GM18951 (cell line): ENCODE measurements at regions not wholly inside any gene's neighbourhood (a gene's known extent, or its start where the extent isn't known, plus 50 kb on each side); places are given as distances from the start of the nearest gene placed in this dataset.

Experiments used
- POLR2A ChIP-seq: IDR thresholded peaks from 4 replicates; pipeline ENCODE4 v1.6.1; 2011; ENCODE audit warnings: mild to moderate bottlenecking; ENCODE audit not compliant: insufficient read length, insufficient read depth; ENCODE audit errors: extremely low read depth
- in situ Hi-C: fragments of 300-500 bp; cut with MboI; formaldehyde crosslinking; loops from one replicate; pipeline ENCODE4 v1.12.0; 2022; ENCODE audit warnings: low sequenced_read_pairs, mixed read lengths, inconsistent platforms; ENCODE audit not compliant: unreplicated experiment

GRCh38 chr2:51711766-51712165, 679.8 kb upstream of the NRXN1 start:
- in situ Hi-C loops, result no loop called here
- no peak for TF ChIP-seq POLR2A

GRCh38 chr2:51710222-51710621, 678.3 kb upstream of the NRXN1 start:
- TF ChIP-seq POLR2A, result no peak
- in situ Hi-C loops, result no loop called here

- no peak for TF ChIP-seq POLR2A
- in situ Hi-C loops, result no loop called here
Measured at GRCh38 chr2:51707625-51708024, 675.7 kb upstream of the NRXN1 start.

- TF ChIP-seq POLR2A, result no peak
- in situ Hi-C loops, result no loop called here
Measured at GRCh38 chr2:51706220-51706619, 674.3 kb upstream of the NRXN1 start.

- in situ Hi-C loops, result no loop called here
- TF ChIP-seq POLR2A, result no peak
Measured at GRCh38 chr2:51705417-51705816, 673.5 kb upstream of the NRXN1 start.

- TF ChIP-seq POLR2A, result no peak
- in situ Hi-C loops, result no loop called here
Measured at GRCh38 chr2:51698021-51698420, 666.1 kb upstream of the NRXN1 start.

GRCh38 chr2:51697095-51697494, 665.2 kb upstream of the NRXN1 start:
- TF ChIP-seq POLR2A, result no peak
- in situ Hi-C loops, result no loop called here

- TF ChIP-seq POLR2A, result no peak
- in situ Hi-C loops, result no loop called here
Measured at GRCh38 chr2:51695531-51695930, 663.6 kb upstream of the NRXN1 start.

- no peak for TF ChIP-seq POLR2A
- in situ Hi-C loops, result no loop called here
Measured at GRCh38 chr2:51693640-51694039, 661.7 kb upstream of the NRXN1 start.

- TF ChIP-seq POLR2A, result no peak
- in situ Hi-C loops, result no loop called here
Measured at GRCh38 chr2:51681854-51682253, 649.9 kb upstream of the NRXN1 start.

GRCh38 chr2:51673628-51674027, 641.7 kb upstream of the NRXN1 start:
- TF ChIP-seq POLR2A, result no peak
- in situ Hi-C loops, result no loop called here

- in situ Hi-C loops, result no loop called here
- no peak for TF ChIP-seq POLR2A
Measured at GRCh38 chr2:51667679-51668078, 635.7 kb upstream of the NRXN1 start.

- in situ Hi-C loops, result no loop called here
- no peak for TF ChIP-seq POLR2A
Measured at GRCh38 chr2:51662187-51662586, 630.3 kb upstream of the NRXN1 start.

GRCh38 chr2:51657849-51658248, 625.9 kb upstream of the NRXN1 start:
- TF ChIP-seq POLR2A, result no peak
- in situ Hi-C loops, result no loop called here

GRCh38 chr2:51650769-51651168, 618.8 kb upstream of the NRXN1 start:
- in situ Hi-C loops, result no loop called here
- no peak for TF ChIP-seq POLR2A
